GM23248 (cell line): ENCODE measurements at regions not wholly inside any gene's neighbourhood (a gene's known extent, or its start where the extent isn't known, plus 50 kb on each side); places are given as distances from the start of the nearest gene placed in this dataset.

Experiments used
- DNase-seq: peaks from one replicate; pipeline ENCODE4 v3.0.0-alpha.2; 2015
- H2AFZ ChIP-seq: fragments of 200-600 bp; sonication (generic); 2 replicates; pipeline ENCODE4 v1.6.1; 2016; ENCODE audit warnings: antibody characterized with exemption
- H3F3A ChIP-seq: fragments of 200-600 bp; sonication (generic); 2 replicates; pipeline ENCODE4 v1.6.1; 2016; ENCODE audit warnings: mild to moderate bottlenecking, antibody characterized with exemption, mixed run types; ENCODE audit not compliant: insufficient read depth
- H3K27ac ChIP-seq: fragments of 200-600 bp; sonication (generic); 2 replicates; pipeline ENCODE4 v1.5.1; 2016; ENCODE audit warnings: mild to moderate bottlenecking
- H3K27me3 ChIP-seq: fragments of 200-600 bp; sonication (generic); replicated peaks from 2 replicates; pipeline ENCODE4 v1.6.1; 2016; ENCODE audit warnings: mild to moderate bottlenecking; ENCODE audit not compliant: insufficient read depth
- H3K36me3 ChIP-seq: fragments of 200-600 bp; sonication (generic); 2 replicates; pipeline ENCODE4 v1.6.1; 2016; ENCODE audit warnings: low read depth, mild to moderate bottlenecking
- H3K4me1 ChIP-seq: fragments of 200-600 bp; sonication (generic); 2 replicates; pipeline ENCODE4 v1.6.1; 2016; ENCODE audit warnings: mild to moderate bottlenecking; ENCODE audit not compliant: insufficient read depth
- H3K4me2 ChIP-seq: fragments of 200-600 bp; sonication (generic); one replicate; pipeline ENCODE4 v1.6.1; 2016; ENCODE audit warnings: mild to moderate bottlenecking; ENCODE audit not compliant: unreplicated experiment
- H3K4me3 ChIP-seq: fragments of 200-600 bp; sonication (generic); 2 replicates; pipeline ENCODE4 v1.5.1; 2016; ENCODE audit warnings: mild to moderate bottlenecking
- H3K79me2 ChIP-seq: fragments of 200-600 bp; sonication (generic); 2 replicates; pipeline ENCODE4 v1.6.1; 2016; ENCODE audit warnings: mild to moderate bottlenecking; ENCODE audit not compliant: insufficient read depth
- H3K9ac ChIP-seq: fragments of 200-600 bp; sonication (generic); 2 replicates; pipeline ENCODE4 v1.6.1; 2016; ENCODE audit warnings: mild to moderate bottlenecking
- H3K9me2 ChIP-seq: fragments of 200-600 bp; sonication (generic); 2 replicates; pipeline ENCODE4 v1.6.1; 2016; ENCODE audit warnings: mixed run types, mild to moderate bottlenecking, moderate library complexity; ENCODE audit not compliant: insufficient read depth
- H3K9me3 ChIP-seq: fragments of 200-600 bp; sonication (generic); one replicate; pipeline ENCODE4 v1.6.1; 2017; ENCODE audit warnings: low read depth
- H4K20me1 ChIP-seq: fragments of 200-600 bp; sonication (generic); 2 replicates; pipeline ENCODE4 v1.6.0; 2016; ENCODE audit not compliant: insufficient read depth
- EZH2 ChIP-seq: fragments of 200-600 bp; sonication (generic); IDR thresholded peaks from 2 replicates; pipeline ENCODE4 v1.6.1; 2018; ENCODE audit warnings: antibody characterized with exemption, mild to moderate bottlenecking; ENCODE audit not compliant: insufficient read depth, poor library complexity, severe bottlenecking
- EZH2phosphoT487 ChIP-seq: fragments of 200-600 bp; sonication (generic); IDR thresholded peaks from 2 replicates; pipeline ENCODE4 v1.6.1; 2018; ENCODE audit warnings: antibody characterized with exemption, moderate library complexity, mild to moderate bottlenecking, low read depth; ENCODE audit not compliant: insufficient read depth
- WGBS, 2 experiments: methylation state at CpG; one replicate each; pipeline ENCODE4 v1.1.6; 2015 to 2017; ENCODE audit warnings: low lambda C conversion rate in 2 of 2, low coverage in 1 of 2; ENCODE audit errors: missing lambda C conversion rate in 2 of 2; 5-methylcytosine and 5-hydroxymethylcytosine counted together
- in situ Hi-C: fragments of 300-500 bp; cut with MboI; formaldehyde crosslinking; loops from 2 replicates; pipeline ENCODE4 v1.15.0; 2020

DNA sequence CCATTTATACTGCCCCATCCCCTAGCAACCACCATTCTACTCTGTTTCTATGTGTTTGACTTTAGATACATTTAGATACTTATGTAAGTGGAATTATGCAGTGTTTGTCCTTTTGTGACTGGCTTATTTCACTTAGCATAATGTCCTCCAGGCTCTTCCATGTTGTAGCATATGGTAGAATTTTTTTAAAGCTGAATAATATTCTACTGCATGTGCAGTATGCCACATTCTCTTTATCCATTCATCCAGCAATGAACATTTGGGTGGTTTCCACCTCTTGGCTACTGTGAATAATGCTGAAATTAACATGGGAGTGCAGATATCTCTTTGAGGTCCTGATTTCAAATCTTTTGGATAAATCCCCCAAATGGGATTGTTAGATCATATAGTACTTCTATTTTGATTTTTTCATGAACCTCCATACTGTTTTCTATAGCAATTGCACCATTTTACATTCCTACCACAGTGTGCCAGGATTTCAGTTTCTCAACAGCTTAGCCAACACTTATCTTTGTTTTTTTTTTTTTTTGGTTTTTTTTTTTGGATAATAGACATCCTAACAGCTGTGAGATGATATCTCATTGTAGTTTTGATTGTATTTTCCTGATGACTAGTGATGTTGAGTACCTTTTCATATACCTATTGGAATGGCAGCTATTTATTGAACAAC, 105.9 kb upstream of the LNX1 start:
- Histone ChIP-seq H3K27ac (no peak overlapping the region), H3F3A (peaks cover 11% of the 10 kb centered on the region; the same call in 1 of the 2 replicates), H3K9me2 (no peaks in the 10 kb centered on the region), H3K9ac (no peak overlapping the region), H4K20me1 (no peaks in the 10 kb centered on the region), H3K36me3 (no peaks in the 10 kb centered on the region), H3K4me3 (no peak overlapping the region), H3K79me2 (no peaks in the 10 kb centered on the region), H3K4me2 (no peak overlapping the region), H3K27me3 (no peaks in the 10 kb centered on the region), H2AFZ (no peak overlapping the region), H3K9me3 (no peaks in the 10 kb centered on the region), H3K4me1 (peaks cover 11% of the 10 kb centered on the region; the same call in 1 of the 2 replicates)
- in situ Hi-C loops = no loop called here
- DNase-seq = no peak
- TF ChIP-seq EZH2phosphoT487 (no peak), EZH2 (no peak)

DNA sequence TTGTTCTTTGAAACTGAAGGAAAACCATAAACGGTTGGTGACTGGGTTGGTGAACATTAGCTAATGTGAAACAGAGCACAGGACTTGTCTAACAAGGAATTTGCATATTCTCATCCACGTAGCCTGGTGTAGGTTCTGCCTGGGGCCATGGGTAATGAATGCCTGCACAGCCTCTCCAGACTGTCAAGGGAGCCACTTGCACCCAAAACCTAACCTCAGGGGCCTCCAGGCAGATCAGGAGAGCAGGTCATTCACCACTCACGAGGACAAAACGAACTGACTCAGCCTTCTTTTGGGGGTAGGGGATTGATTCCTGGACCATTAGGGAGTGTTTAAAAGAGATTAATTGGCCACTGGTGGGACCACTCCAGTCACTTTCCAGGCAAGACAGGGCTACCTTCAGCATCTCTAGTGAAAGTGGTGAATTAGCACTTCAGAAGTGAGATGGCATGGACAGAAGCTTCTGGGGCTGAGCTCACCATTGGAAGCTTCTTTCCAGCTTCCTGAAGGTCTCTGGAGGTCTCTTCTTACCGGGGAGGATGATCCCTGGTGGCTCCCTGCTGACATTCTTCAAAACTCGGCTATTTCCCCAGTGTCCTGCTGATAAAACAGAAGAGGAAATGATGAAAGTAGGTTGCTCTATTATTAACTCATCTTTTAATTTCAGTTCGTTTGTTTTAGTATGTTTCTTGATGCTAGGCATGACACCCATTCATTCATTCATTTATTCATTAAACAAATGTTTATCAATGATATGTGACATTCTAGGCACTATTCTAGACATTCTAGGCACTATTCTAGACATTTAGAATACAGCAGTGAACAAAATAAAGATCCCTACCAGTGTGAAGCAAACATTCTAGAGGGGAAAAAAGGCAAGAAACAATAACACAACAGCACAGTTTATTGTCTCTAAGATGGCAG, 104.5 kb upstream of the LNX1 start:
- Histone ChIP-seq H3K4me1 (peaks cover 10% of the 10 kb centered on the region; the same call in 1 of the 2 replicates), H3K9me3 (no peaks in the 10 kb centered on the region), H4K20me1 (no peaks in the 10 kb centered on the region), H3K4me3 (no peak overlapping the region), H2AFZ (0 out of 2 replicates have a peak overlapping the region, but pooled peaks have one; percentile 10), H3K27me3 (no peaks in the 10 kb centered on the region), H3F3A (peaks cover 6% of the 10 kb centered on the region; the same call in 1 of the 2 replicates), H3K4me2 (no peak overlapping the region), H3K9ac (no peak overlapping the region), H3K9me2 (no peaks in the 10 kb centered on the region), H3K79me2 (no peaks in the 10 kb centered on the region), H3K36me3 (no peaks in the 10 kb centered on the region), H3K27ac (no peak overlapping the region)
- 44 to 46% methylated on average over 7 of the region's 7 CpGs for WGBS, 2 experiments
- DNase-seq = no peak
- in situ Hi-C loops = no loop called here
- TF ChIP-seq EZH2 (no peak), EZH2phosphoT487 (no peak)

DNA sequence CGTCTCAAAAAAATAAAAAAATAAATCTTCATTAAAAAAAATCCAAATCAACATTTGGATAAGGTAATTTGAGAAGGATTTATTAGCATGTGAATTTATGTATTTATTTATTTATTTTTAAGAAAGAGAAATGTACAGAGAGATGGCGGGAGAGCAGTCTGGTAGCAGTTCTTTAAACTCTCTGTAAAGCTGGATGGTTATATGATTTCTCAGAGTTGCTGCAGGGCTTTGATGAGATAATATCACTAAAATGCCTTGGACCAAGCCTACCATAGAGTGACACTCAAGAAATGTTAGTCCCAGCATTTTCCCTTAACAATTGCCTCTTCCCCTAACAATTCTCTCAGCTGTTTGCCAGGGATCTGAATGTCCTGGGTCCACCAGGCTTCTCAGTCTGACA, 103.4 kb upstream of the LNX1 start:
- no peak overlapping the region for H3K4me2 ChIP-seq
- peak; percentile 15 for DNase-seq
- H3F3A ChIP-seq = peaks cover 6% of the 10 kb centered on the region; the same call in 1 of the 2 replicates
- in situ Hi-C loops = no loop called here
- no peak overlapping the region for H2AFZ ChIP-seq
- no peak overlapping the region for H3K4me3 ChIP-seq
- H4K20me1 ChIP-seq = no peaks in the 10 kb centered on the region
- H3K9ac ChIP-seq = no peak overlapping the region
- H3K27me3 ChIP-seq = no peaks in the 10 kb centered on the region
- 94 to 99% methylated on average over 2 of the region's 2 CpGs for WGBS, 2 experiments
- H3K9me3 ChIP-seq = no peaks in the 10 kb centered on the region
- H3K4me1 ChIP-seq = peaks cover 10% of the 10 kb centered on the region; the same call in 1 of the 2 replicates
- TF ChIP-seq EZH2phosphoT487 (no peak), EZH2 (no peak)
- no peaks in the 10 kb centered on the region for H3K79me2 ChIP-seq
- no peaks in the 10 kb centered on the region for H3K36me3 ChIP-seq
- no peak overlapping the region for H3K27ac ChIP-seq
- H3K9me2 ChIP-seq = peaks cover 8% of the 10 kb centered on the region; the same call in 1 of the 2 replicates

DNA sequence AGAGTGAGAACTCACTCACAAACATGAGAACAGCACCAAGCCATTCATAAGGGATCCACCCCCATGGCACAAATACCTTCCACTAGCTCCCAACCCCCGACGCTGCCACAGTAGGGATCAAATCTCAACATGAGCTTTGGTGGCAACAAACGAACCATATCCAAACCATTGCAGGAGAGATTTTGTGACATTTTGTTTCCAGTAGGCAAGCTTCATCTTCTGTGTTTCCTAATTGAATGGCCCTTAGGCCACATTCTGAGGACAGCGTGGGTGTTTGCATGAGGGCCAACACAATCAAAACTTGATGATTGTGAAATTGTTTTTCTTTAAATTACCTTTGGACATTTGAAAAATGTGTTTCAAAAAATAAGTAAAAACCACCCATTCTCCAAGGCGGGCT, 102.6 kb upstream of the LNX1 start:
- Histone ChIP-seq H3K4me2 (no peak overlapping the region), H3K4me1 (peaks cover 15% of the 10 kb centered on the region), H3K4me3 (no peak overlapping the region), H3K79me2 (no peaks in the 10 kb centered on the region), H3K27me3 (no peaks in the 10 kb centered on the region), H3K9me2 (peaks cover 8% of the 10 kb centered on the region; the same call in 1 of the 2 replicates), H3K36me3 (no peaks in the 10 kb centered on the region), H3K27ac (no peak overlapping the region), H3K9me3 (no peaks in the 10 kb centered on the region), H2AFZ (no peak overlapping the region), H4K20me1 (no peaks in the 10 kb centered on the region), H3K9ac (no peak overlapping the region), H3F3A (peaks cover 13% of the 10 kb centered on the region)
- WGBS, 2 experiments = 87 to 92% methylated on average over 5 of the region's 5 CpGs
- in situ Hi-C loops = no loop called here
- TF ChIP-seq EZH2 (no peak), EZH2phosphoT487 (no peak)
- no peak for DNase-seq
